ENCODE measurements at regions not wholly inside any gene's neighbourhood (a gene's known extent, or its start where the extent isn't known, plus 50 kb on each side); places are given as distances from the start of the nearest gene placed in this dataset.

DNA sequence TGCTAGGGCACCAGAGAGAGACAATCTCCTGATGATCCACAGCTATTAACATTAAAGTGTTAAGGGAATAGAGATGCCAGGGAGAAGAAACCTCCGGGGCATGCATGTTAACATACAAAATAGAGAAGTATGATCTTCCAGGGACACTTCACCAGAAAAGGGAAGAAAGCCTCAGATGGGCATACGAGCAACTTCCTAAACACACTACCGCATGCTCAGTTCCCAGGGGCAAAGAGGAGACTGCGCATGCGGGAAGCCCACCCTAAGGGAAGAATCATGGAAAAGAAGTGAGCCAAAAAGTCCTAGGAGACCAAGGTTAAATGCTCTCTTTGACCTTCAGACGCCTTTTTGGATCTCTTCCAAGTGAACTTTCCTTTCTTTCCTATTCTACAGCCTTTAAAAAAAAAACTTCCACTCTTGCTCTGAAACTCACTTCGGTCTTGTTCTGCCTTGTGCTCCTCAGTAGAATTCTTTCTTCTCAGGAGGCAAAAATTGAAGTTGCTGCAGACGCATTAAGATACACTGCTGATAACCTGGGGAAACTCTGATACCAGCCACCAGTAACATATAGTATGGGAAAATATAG is 1211.3 kb downstream of the REEP3 start:
- intact Hi-C loops (cut with micrococcal nuclease; ENCODE audit: unreplicated experiment): loop anchor here (1.0 to 10.0 kb wide), 8 partner anchors 225 to 982 kb away; no protein-coding TSS in a partner anchor
- Mint-ChIP-seq H3K9me3 (ENCODE audit: low read depth, unreplicated experiment) (peaks cover 15% of the 10 kb centered on the region), H3K4me3 (ENCODE audit: low read depth, unreplicated experiment) (no peak overlapping the region), H3K27ac (ENCODE audit: unreplicated experiment) (peak overlapping the region; percentile 97), H3K36me3 (ENCODE audit: insufficient read depth, unreplicated experiment) (peaks cover 12% of the 10 kb centered on the region), H3K4me1 (ENCODE audit: low read depth, unreplicated experiment) (peaks cover 37% of the 10 kb centered on the region), H3K27me3 (ENCODE audit: unreplicated experiment) (no peaks in the 10 kb centered on the region)
- DNase-seq: no peak
- no peak for TF ChIP-seq CTCF (IDR thresholded peaks at IDR 0.05; ENCODE audit: unreplicated experiment)
- CTCF ChIA-PET: interaction anchor here (1.9 kb wide), 1 partner anchor 302 kb away, joined by 7 read pairs; no protein-coding TSS in a partner anchor
- BruUV-seq (replicated peaks): no TSS peak

DNA sequence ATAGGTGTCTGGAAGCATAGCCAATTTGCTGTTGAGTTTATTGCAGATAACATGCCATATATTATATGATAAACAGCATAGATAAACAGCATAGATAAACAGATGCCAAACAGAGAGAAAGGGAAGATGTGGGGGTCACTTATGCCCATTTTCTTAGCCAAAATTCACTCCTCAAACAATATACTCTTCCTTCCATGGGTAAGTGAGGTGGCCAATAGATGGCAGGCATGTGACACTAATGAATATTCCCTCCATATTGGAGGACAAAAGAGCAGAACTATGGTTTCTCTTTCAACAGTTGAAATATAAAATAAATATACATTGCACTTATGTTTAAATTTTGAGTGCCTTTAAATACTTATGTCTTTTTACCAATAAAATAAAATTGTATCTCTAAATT is 1212.8 kb downstream of the REEP3 start:
- H3K27me3 Mint-ChIP-seq (ENCODE audit: unreplicated experiment): no peaks in the 10 kb centered on the region
- BruUV-seq (replicated peaks): no TSS peak
- peaks cover 30% of the 10 kb centered on the region for H3K4me1 Mint-ChIP-seq (ENCODE audit: low read depth, unreplicated experiment)
- peaks cover 8% of the 10 kb centered on the region for H3K9me3 Mint-ChIP-seq (ENCODE audit: low read depth, unreplicated experiment)
- CTCF ChIA-PET: no interaction called here
- peak; percentile 52 for TF ChIP-seq CTCF (IDR thresholded peaks at IDR 0.05; ENCODE audit: unreplicated experiment)
- DNase-seq: peak; percentile 65
- no peak overlapping the region for H3K4me3 Mint-ChIP-seq (ENCODE audit: low read depth, unreplicated experiment)
- intact Hi-C loops (cut with micrococcal nuclease; ENCODE audit: unreplicated experiment): loop anchor here (1.0 to 10.0 kb wide), 7 partner anchors 227 to 1446 kb away; no protein-coding TSS in a partner anchor
- peaks cover 12% of the 10 kb centered on the region for H3K36me3 Mint-ChIP-seq (ENCODE audit: insufficient read depth, unreplicated experiment)
- no peak overlapping the region for H3K27ac Mint-ChIP-seq (ENCODE audit: unreplicated experiment)

DNA sequence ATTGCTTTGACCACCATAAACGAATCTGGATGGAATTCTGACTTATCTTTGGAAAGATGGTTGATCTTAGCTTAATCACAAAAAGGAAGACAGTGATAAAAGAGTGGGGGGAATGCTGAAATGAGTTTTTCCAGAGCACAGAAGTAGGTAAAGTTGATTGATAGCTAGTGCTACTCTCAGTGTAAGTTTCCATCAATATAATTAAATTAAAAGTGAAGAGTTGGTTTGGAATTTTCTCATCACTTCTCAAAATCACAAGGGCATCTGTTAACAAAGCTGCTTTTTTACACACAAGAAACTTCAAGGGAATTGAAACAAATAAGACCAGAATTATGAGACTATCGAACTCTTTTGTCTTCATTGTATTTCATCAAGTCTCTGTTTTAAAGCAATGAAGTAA is 1217.3 kb downstream of the REEP3 start:
- Mint-ChIP-seq H3K4me1 (ENCODE audit: low read depth, unreplicated experiment) (no peaks in the 10 kb centered on the region), H3K36me3 (ENCODE audit: insufficient read depth, unreplicated experiment) (no peaks in the 10 kb centered on the region), H3K4me3 (ENCODE audit: low read depth, unreplicated experiment) (no peak overlapping the region), H3K9me3 (ENCODE audit: low read depth, unreplicated experiment) (peaks cover 9% of the 10 kb centered on the region), H3K27me3 (ENCODE audit: unreplicated experiment) (no peaks in the 10 kb centered on the region), H3K27ac (ENCODE audit: unreplicated experiment) (no peak overlapping the region)
- no peak for TF ChIP-seq CTCF (IDR thresholded peaks at IDR 0.05; ENCODE audit: unreplicated experiment)
- intact Hi-C loops (cut with micrococcal nuclease; ENCODE audit: unreplicated experiment): loop anchor here (10.0 kb wide), 3 partner anchors 326 to 976 kb away; no protein-coding TSS in a partner anchor
- DNase-seq: no peak
- CTCF ChIA-PET: interaction anchor here (0.6 kb wide), 1 partner anchor 1423 kb away, joined by 4 read pairs; no protein-coding TSS in a partner anchor
- no TSS peak for BruUV-seq (replicated peaks)

- Mint-ChIP-seq H3K27me3 (ENCODE audit: unreplicated experiment) (no peaks in the 10 kb centered on the region), H3K27ac (ENCODE audit: unreplicated experiment) (no peak overlapping the region), H3K9me3 (ENCODE audit: low read depth, unreplicated experiment) (peaks cover 2% of the 10 kb centered on the region), H3K4me3 (ENCODE audit: low read depth, unreplicated experiment) (no peak overlapping the region), H3K4me1 (ENCODE audit: low read depth, unreplicated experiment) (no peaks in the 10 kb centered on the region), H3K36me3 (ENCODE audit: insufficient read depth, unreplicated experiment) (no peaks in the 10 kb centered on the region)
- no peak for TF ChIP-seq CTCF (IDR thresholded peaks at IDR 0.05; ENCODE audit: unreplicated experiment)
- DNase-seq: no peak
- no TSS peak for BruUV-seq (replicated peaks)
- CTCF ChIA-PET: no interaction called here
- intact Hi-C loops (cut with micrococcal nuclease; ENCODE audit: unreplicated experiment): no loop called here
These were observed 1224.4 kb downstream of the REEP3 start for GRCh38 chr10:64745565-64745964.
